NCI-H128 (cell line): ENCODE measurements at regions not wholly inside any gene's neighbourhood (a gene's known extent, or its start where the extent isn't known, plus 50 kb on each side); places are given as distances from the start of the nearest gene placed in this dataset.
"Not testable (repeated sequence)": the region's sequence is repeated elsewhere in the genome, so short reads cannot be mapped to it uniquely, and the experiment has no call there.

Experiments
- DNase-seq: peaks from one replicate; lab custom pipeline; 2025; ENCODE audit not compliant: unreplicated experiment; lab: John Stamatoyannopoulos, UW

DNA sequence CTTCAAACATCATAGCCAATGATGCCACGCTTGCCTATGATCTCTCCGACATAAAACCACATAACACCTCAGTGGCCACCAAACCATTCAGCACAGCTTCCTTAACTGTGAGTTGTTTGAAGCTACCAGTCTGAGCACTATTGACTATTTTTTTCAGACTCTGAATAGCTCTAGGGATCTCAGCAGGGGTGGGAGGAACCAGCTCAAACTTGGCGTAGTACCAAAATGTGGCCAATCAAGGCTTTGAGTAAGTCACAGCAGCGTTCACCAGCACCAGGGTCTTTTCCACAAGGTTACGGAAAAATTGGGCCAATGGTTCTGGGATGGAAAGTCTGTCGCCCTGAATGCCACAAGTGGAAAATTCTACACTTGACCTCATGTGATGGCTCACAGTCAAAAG, 70.6 kb downstream of the SMPDL3A start:
- no peak for DNase-seq

DNA sequence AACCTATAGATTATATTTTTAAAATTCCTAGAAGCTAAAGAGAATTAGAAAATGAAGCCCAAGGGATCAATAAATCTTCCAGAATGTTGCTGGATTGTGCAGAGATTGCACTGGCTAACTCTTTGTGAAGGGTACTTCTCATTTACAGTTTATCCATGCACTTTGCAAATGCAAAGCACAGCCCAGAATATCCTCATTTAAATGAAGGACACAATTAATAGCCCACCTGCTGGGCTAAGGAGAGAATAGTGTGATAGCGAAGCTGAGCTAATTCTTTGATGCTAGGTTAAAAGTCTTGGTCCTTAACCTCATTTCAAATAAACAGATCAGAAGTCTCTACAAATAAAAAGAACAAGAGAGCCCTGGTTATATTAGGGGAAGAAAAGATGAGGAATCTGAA, 72.5 kb downstream of the SMPDL3A start:
- peak; percentile 36 for DNase-seq

DNA sequence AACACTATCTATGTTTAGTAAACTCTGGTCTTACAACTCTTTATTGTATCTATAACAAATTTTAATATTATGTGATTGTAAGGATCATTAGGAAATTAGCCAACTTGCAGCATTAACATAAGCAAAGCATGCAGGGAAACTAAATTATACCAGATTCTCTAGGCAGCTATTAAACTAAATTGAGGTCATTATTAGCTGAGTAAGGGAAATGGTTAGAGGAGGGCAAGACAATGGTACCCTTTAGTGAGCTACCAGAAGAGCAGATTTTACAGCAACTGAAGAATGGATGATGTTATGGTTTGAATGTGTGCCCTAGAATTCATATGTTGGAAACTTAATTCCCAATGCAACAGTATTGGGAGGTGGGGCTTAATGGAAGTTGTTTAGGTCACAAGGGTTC, 79.1 kb downstream of the SMPDL3A start:
- DNase-seq: no peak

- peak; percentile 8 for DNase-seq
Observed at GRCh38 chr6:122869437-122870024, 80.5 kb downstream of the SMPDL3A start.

DNA sequence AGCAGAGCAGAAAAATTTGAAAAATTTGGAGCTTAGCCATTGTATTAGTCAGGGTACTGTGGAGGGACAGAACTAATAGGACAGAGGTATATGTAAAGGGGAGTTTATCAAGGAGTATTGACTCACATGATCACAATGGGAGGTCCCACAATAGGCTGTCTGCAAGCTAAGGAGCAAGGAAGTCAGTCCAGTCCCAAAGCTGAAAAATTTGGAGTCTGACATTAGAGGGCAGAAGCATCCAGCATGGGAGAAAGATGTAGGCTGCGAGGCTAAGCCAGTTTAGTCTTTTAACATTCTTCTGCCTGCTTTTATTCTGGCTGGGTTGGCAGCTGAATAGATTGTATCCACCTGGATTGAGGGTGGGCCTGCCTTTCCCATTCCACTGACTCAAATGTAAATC, 82.0 kb downstream of the SMPDL3A start:
- no peak for DNase-seq

DNA sequence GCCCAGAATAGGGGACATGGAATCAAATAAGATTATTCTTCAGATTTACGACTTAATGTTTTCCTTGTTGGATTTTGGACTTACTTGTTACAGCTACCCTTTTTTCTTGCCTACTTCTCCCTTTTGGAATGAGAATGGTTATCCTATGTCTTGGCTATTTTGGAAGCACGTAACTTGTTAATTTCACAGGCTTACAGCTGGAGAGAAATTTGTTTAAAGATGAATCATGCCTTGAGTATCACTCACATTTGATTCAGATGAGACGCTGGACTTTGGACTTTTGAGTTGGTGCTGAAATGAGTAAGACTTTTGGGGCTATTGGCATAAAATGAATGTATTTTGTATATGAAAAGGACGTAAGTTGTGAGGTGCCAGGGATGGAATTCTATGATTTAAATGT, 83.3 kb downstream of the SMPDL3A start:
- DNase-seq: no peak

GRCh38 chr6:122877302-122877701, 88.2 kb downstream of the SMPDL3A start:
- no peak for DNase-seq

- DNase-seq: no peak
Observed at GRCh38 chr6:122878796-122879195, 89.7 kb downstream of the SMPDL3A start.

DNA sequence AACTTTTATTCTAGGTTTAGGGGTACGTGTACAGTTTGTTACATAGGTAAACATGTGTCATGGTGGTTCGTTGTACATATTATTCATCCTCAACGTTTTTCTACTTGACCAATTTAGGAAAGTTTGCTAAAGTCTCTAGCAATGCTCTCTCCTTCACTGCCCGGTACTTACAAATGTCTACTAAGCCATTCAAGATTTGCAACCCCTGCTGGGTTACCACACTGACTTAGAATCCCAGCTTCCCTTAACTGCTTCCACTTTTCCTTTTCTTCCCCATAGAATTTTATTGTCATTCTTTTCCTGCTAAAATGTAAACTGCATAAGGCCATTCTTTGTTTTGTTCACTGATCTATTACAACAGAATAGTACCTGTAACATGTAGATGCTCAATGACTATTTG, 97.4 kb downstream of the SMPDL3A start:
- no peak for DNase-seq

DNA sequence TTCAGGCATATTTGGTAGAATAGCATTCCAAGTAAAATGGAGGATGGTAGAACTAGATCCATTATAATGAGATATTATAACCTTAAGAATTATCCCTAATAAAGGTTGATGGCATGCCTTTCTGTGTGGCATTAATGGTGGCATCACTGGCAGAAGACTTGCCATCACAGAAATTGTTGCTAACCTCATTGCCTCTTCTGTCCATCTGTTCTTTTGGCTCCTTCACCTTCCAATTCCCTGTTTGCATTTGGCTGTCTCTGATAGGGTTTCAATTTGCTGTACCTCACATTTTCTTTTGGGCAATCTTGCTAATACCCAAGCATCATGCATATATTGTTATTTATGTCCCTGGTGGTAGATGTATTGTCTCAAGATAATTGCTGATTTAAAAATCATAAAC, 98.9 kb downstream of the SMPDL3A start:
- DNase-seq: no peak

DNA sequence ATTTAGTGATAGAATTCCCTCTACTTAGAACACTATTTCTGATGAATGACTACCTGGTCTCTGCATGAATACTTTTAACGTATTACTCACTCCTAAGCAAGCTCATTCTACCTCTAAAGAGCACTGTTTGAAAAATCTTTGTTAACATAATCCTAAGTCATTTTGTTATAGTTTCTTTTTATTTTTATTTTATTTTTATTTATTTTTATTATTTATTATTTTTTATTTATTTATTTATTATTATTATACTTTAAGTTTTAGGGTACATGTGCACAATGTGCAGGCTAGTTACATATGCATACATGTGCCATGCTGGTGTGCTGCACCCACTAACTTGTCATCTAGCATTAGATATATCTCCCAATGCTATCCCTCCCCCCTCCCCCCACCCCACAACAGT, 99.6 kb downstream of the SMPDL3A start:
- DNase-seq: not testable (repeated sequence)

- DNase-seq: no peak
Observed at GRCh38 chr6:122890250-122890649, 101.2 kb downstream of the SMPDL3A start.

- no peak for DNase-seq
Observed at GRCh38 chr6:122894791-122895190, 101.2 kb upstream of the CLVS2 start.

- DNase-seq: no peak
Observed at GRCh38 chr6:122902326-122902725, 93.7 kb upstream of the CLVS2 start.

- DNase-seq: no peak
Observed at GRCh38 chr6:122903266-122903915, 92.6 kb upstream of the CLVS2 start.

DNA sequence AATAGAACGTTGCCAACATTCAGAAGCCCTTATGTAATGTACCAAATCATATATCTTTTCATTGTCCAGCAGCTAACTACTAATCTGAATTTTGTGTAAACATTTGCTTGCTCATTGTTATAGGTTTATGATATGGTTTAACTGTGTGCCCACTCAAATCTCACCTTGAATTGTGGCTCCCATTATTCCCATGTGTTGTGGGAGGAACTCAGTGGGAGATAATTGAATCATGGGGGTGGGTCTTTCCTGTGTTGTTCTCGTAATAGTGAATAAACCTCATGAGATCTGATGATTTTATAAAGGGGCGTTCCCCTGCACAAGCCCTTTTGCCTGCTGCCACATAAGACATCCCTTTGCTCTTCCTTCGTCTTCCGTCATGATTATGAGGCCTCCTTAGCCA, 91.9 kb upstream of the CLVS2 start:
- no peak for DNase-seq

GRCh38 chr6:122913558-122913957, 82.5 kb upstream of the CLVS2 start:
- no peak for DNase-seq

- DNase-seq: no peak
Observed at GRCh38 chr6:122918714-122919113, 77.3 kb upstream of the CLVS2 start.

GRCh38 chr6:122930252-122931180, 65.5 kb upstream of the CLVS2 start:
- DNase-seq: no peak

DNA sequence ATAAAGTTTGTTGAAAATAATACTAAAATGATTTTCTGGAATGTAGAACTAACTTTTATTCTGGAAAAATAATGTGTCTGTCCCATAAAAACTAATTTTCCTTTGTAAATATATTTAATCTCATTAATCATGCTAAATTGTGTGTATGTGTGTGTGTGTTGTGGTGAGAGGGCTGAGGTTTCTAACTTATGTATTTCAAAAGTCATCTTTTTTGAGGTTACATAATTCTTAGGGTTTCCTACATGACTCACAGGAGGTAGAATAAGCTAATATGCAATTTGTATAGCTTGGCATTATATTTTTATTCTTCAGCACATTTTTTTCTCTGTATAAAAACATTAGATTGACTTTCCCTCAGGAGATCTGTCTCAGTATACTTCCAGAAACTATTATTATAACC, 64.1 kb upstream of the CLVS2 start:
- DNase-seq: no peak

GRCh38 chr6:122944936-122945335, 51.1 kb upstream of the CLVS2 start:
- DNase-seq: not testable (repeated sequence)
